GM12878 (cell line): ENCODE measurements at regions not wholly inside any gene's neighbourhood (a gene's known extent, or its start where the extent isn't known, plus 50 kb on each side); places are given as distances from the start of the nearest gene placed in this dataset.

Experiments used
- EZH2 ChIP-seq: IDR thresholded peaks from 2 replicates; pipeline ENCODE4 v1.6.1; 2012; ENCODE audit warnings: low read depth, mild to moderate bottlenecking, control low read depth, inconsistent platforms, low read length, borderline replicate concordance; ENCODE audit not compliant: control insufficient read depth
- MYC ChIP-seq: IDR thresholded peaks from 2 replicates; pipeline ENCODE4 v1.6.1; 2011; ENCODE audit warnings: mild to moderate bottlenecking, low read length, moderate library complexity, inconsistent platforms; ENCODE audit not compliant: insufficient read depth, insufficient replicate concordance, insufficient read length, severe bottlenecking
- POLR2A ChIP-seq: IDR thresholded peaks from 2 replicates; pipeline ENCODE4 v1.6.1; 2011; ENCODE audit warnings: low read depth, mild to moderate bottlenecking, low read length

GRCh38 chr3:126288314-126288713 is 68.9 kb downstream of the KLF15 start:
- TF ChIP-seq EZH2 (no peak), POLR2A (no peak), MYC (no peak)
